GM18951 (cell line): ENCODE measurements at regions not wholly inside any gene's neighbourhood (a gene's known extent, or its start where the extent isn't known, plus 50 kb on each side); places are given as distances from the start of the nearest gene placed in this dataset.

Experiments
- POLR2A ChIP-seq: IDR thresholded peaks from 4 replicates; pipeline ENCODE4 v1.6.1; 2011; ENCODE audit warnings: mild to moderate bottlenecking; ENCODE audit not compliant: insufficient read length, insufficient read depth; ENCODE audit errors: extremely low read depth
- in situ Hi-C: fragments of 300-500 bp; cut with MboI; formaldehyde crosslinking; loops from one replicate; pipeline ENCODE4 v1.12.0; 2022; ENCODE audit warnings: low sequenced_read_pairs, mixed read lengths, inconsistent platforms; ENCODE audit not compliant: unreplicated experiment

DNA sequence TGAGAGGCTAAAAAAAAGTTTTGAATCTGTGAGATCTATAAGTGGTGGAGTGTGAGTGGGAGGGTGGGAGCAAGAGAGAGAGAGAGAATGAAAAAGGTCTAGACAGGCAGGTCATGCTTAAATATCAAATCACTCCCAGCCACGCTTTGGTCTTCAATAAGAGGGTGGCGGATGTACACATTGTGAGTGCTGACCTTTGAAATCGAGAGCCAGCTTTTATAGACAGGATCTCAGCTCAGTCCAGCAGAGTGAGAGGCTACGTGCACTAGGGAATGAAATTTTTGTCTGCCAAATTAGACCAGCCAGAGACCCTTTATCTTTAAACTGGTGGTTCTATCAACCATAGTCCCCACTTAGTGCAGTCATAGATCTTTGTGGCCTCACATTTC lies 342.3 kb upstream of the PROK2 start:
- no peak for TF ChIP-seq POLR2A
- in situ Hi-C loops = no loop called here

DNA sequence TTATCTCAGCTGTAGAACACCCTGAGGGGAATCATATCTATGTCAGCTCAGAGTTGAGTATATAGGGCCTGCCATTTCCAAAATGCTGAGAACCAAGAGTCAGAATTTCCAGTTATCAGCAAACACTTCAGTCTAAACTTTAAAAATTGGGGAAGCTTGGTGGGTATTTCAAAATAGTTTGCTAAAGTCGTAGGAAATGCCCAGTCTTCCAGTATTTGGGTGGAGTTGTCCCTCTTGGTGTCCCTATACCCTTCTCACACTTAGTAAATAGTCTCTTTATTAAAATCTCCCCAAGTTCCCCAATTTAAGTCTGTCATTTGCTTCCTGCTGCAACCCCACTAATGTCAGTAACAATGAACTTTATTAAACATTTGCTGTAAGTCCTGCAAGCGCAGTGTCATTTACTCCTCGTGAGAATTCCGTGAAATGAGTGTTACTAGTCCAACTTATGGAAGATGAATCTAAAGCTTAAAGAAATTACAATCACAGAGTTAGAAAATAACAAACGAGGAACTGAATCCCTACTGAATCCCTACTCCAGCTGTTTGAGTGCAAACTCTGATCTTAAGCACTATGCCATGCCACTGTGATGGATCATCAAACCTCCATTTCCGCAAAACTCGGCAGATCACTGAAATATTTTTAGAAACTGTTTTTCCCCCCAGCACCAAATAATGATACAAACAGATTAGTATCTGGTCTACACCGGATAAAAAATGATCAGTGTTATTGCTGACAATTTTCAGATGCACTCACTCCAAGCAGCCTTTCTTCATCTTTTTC lies 341.7 kb upstream of the PROK2 start:
- in situ Hi-C loops = no loop called here
- TF ChIP-seq POLR2A = no peak

- in situ Hi-C loops = no loop called here
- TF ChIP-seq POLR2A = no peak
These were observed 339.0 kb upstream of the PROK2 start for GRCh38 chr3:72123908-72124441.

- in situ Hi-C loops = no loop called here
- TF ChIP-seq POLR2A = no peak
These were observed 336.1 kb upstream of the PROK2 start for GRCh38 chr3:72120806-72121778.

DNA sequence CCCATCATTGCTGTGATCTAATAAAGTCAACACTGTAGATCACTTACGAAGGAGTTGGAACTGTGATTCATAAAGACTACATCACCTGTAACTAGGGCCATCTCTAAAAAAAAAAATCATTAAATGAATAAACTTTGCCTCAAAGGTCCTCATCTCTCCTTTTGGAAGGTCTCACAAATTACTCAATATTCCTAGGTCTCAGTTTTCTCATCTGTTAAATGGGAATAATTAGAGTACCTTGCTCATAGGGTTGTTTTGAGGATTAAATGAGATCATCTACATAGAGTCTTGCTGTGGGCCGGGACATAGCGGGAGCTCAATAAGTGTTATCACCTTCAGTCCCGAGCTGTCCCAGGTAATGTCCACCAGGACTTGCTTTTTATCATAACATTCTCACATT lies 335.1 kb upstream of the PROK2 start:
- no peak for TF ChIP-seq POLR2A
- in situ Hi-C loops = no loop called here

GRCh38 chr3:72118628-72119027 lies 333.7 kb upstream of the PROK2 start:
- in situ Hi-C loops = no loop called here
- no peak for TF ChIP-seq POLR2A

- in situ Hi-C loops = no loop called here
- TF ChIP-seq POLR2A = no peak
These were observed 331.3 kb upstream of the PROK2 start for GRCh38 chr3:72116226-72116625.

GRCh38 chr3:72115307-72115706 lies 330.4 kb upstream of the PROK2 start:
- TF ChIP-seq POLR2A = no peak
- in situ Hi-C loops = no loop called here

DNA sequence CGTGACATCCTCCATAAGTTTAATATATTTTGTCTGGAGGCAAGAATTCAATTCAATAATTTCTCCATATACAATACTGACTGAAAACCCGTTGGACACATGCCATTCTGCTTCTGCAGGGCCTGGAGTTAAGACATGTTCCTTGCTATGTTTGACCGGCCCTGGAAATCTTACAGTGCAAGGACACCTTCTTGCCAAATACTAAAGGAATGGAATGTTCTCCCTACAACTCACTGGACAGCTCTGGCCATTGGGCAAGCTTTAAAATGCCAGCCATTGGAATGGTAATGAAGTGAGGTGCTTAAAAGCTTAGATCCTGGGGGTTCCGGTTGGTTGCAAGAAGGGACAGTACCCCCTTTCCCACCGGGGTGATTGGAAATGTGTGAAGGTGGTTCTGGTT lies 329.8 kb upstream of the PROK2 start:
- no peak for TF ChIP-seq POLR2A
- in situ Hi-C loops = no loop called here

GRCh38 chr3:72113964-72114363 lies 329.0 kb upstream of the PROK2 start:
- in situ Hi-C loops = no loop called here
- no peak for TF ChIP-seq POLR2A

DNA sequence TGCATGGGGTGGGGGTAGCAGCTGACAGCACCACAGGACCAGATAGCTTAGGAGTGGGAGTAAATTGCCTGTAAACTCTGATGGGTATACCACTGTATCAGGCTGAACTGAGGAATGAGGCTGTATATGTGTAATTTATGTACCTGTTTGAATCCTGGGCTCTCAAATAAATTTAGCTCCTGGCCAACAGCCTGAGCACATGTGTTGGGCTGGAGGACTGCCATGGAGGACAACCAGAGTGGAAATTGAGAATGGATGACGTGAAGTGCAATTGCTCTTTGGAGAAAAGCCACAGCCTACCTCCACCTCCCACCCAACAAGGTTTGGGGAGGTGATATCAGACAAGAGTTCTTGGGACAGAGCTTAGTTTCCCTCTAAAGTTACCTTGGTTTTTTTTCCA lies 328.6 kb upstream of the PROK2 start:
- in situ Hi-C loops = no loop called here
- no peak for TF ChIP-seq POLR2A

DNA sequence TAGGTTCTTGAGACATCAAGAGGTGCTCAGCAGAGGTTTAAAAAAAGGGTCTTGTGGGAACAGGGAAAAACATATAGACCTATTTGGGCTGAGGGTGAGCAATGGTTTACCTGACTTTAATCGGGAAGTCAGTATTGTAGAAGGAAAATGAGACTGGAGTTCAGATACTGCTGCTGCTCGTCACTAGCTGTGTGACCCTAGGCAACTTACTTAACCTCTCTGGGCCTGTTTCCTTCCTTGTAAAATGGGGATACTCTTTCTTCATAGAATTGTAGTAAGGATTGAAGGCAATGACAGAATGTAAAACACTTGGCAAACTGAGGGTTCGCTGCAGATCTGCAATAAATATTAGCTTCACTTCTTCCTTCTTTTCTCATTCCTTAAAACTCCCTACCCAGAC lies 327.5 kb upstream of the PROK2 start:
- in situ Hi-C loops = no loop called here
- TF ChIP-seq POLR2A = no peak
